Erythroblast (primary cell): ENCODE measurements at regions not wholly inside any gene's neighbourhood (a gene's known extent, or its start where the extent isn't known, plus 50 kb on each side); places are given as distances from the start of the nearest gene placed in this dataset.
A peak's percentile ranks its signal among the peaks of the same experiment; 100 is the strongest.
"Not testable (repeated sequence)": the region's sequence is repeated elsewhere in the genome, so short reads cannot be mapped to it uniquely, and the experiment has no call there.

Experiments used
- DNase-seq, 2 experiments: peaks; one replicate each; lab custom pipeline; 2025; lab: John Stamatoyannopoulos, UW
- GATA1 ChIP-seq: IDR thresholded peaks from 2 replicates; pipeline ENCODE4 v1.6.1; 2011; ENCODE audit warnings: low read depth, mild to moderate bottlenecking, control low read depth, low read length, moderate library complexity
- POLR2A ChIP-seq: IDR thresholded peaks from 2 replicates; pipeline ENCODE4 v1.6.1; 2011; ENCODE audit warnings: mild to moderate bottlenecking, low read length

- DNase-seq: no peak
- TF ChIP-seq POLR2A: no peak
- TF ChIP-seq GATA1: no peak
Observed at GRCh38 chr7:119596651-119597050, 676.3 kb upstream of the KCND2 start.

GRCh38 chr7:119606297-119606696 is 666.7 kb upstream of the KCND2 start:
- TF ChIP-seq GATA1 (no peak), POLR2A (no peak)
- no peak for DNase-seq

GRCh38 chr7:119620769-119621168 is 652.2 kb upstream of the KCND2 start:
- no peak for TF ChIP-seq GATA1
- no peak for TF ChIP-seq POLR2A
- DNase-seq: no peak

- DNase-seq: no peak
- no peak for TF ChIP-seq GATA1
- TF ChIP-seq POLR2A: no peak
Observed at GRCh38 chr7:119623427-119623826, 649.5 kb upstream of the KCND2 start.

GRCh38 chr7:119630406-119630969 is 642.5 kb upstream of the KCND2 start:
- no peak for DNase-seq
- no peak for TF ChIP-seq GATA1
- TF ChIP-seq POLR2A: no peak

GRCh38 chr7:119633812-119634211 is 639.2 kb upstream of the KCND2 start:
- not testable (repeated sequence) for DNase-seq

GRCh38 chr7:119640326-119640725 is 632.6 kb upstream of the KCND2 start:
- TF ChIP-seq GATA1 (no peak), POLR2A (no peak)
- DNase-seq: peak in 1 of 2 experiments; percentile 19

- no peak for TF ChIP-seq POLR2A
- no peak for TF ChIP-seq GATA1
- no peak for DNase-seq
Observed at GRCh38 chr7:119640861-119641260, 632.1 kb upstream of the KCND2 start.

- DNase-seq: no peak
- TF ChIP-seq GATA1 (no peak), POLR2A (no peak)
Observed at GRCh38 chr7:119643558-119643957, 629.4 kb upstream of the KCND2 start.

GRCh38 chr7:119647286-119647685 is 625.7 kb upstream of the KCND2 start:
- DNase-seq: no peak
- no peak for TF ChIP-seq GATA1
- TF ChIP-seq POLR2A: no peak

- DNase-seq: not testable (repeated sequence)
Observed at GRCh38 chr7:119648752-119649151, 624.2 kb upstream of the KCND2 start.

- TF ChIP-seq GATA1 (no peak), POLR2A (no peak)
Observed at GRCh38 chr7:119660080-119660479, 612.9 kb upstream of the KCND2 start.

GRCh38 chr7:119664601-119665000 is 608.4 kb upstream of the KCND2 start:
- TF ChIP-seq POLR2A: no peak
- no peak for TF ChIP-seq GATA1
- DNase-seq: no peak

More at GRCh38 chr7:119660080-119660479, 612.9 kb upstream of the KCND2 start:
- no peak for DNase-seq

- TF ChIP-seq POLR2A: no peak
- no peak for TF ChIP-seq GATA1
- DNase-seq: no peak
Observed at GRCh38 chr7:119665796-119666195, 607.2 kb upstream of the KCND2 start.

GRCh38 chr7:119681336-119681735 is 591.6 kb upstream of the KCND2 start:
- no peak for DNase-seq
- TF ChIP-seq POLR2A: no peak
- TF ChIP-seq GATA1: no peak

- TF ChIP-seq POLR2A: no peak
- TF ChIP-seq GATA1: no peak
- DNase-seq: no peak
Observed at GRCh38 chr7:119684763-119685162, 588.2 kb upstream of the KCND2 start.
